Endodermal cell (in vitro differentiated cells): ENCODE measurements at regions not wholly inside any gene's neighbourhood (a gene's known extent, or its start where the extent isn't known, plus 50 kb on each side); places are given as distances from the start of the nearest gene placed in this dataset.

Experiments
- DNase-seq: peaks from one replicate; pipeline ENCODE4 v3.0.0-alpha.2; 2017
- H3K27ac ChIP-seq: 2 replicates; pipeline ENCODE4 v1.5.1; 2013; ENCODE audit warnings: mild to moderate bottlenecking, low read depth, low read length, moderate library complexity
- H3K27me3 ChIP-seq: 2 replicates; pipeline ENCODE4 v1.6.1; 2013; ENCODE audit warnings: mild to moderate bottlenecking, low read length, moderate library complexity; ENCODE audit not compliant: insufficient read depth, control insufficient read depth, poor library complexity, severe bottlenecking
- H3K36me3 ChIP-seq: 2 replicates; pipeline ENCODE4 v1.7.0; 2013; ENCODE audit warnings: mild to moderate bottlenecking, low read length, moderate library complexity; ENCODE audit not compliant: control insufficient read depth, insufficient read depth
- H3K4me1 ChIP-seq: one replicate; pipeline ENCODE4 v1.7.0; 2013; ENCODE audit warnings: low read length; ENCODE audit not compliant: control insufficient read depth, insufficient read depth
- H3K4me3 ChIP-seq: 2 replicates; pipeline ENCODE4 v1.5.1; 2013; ENCODE audit warnings: mild to moderate bottlenecking, low read length, moderate library complexity
- H3K9ac ChIP-seq: 2 replicates; pipeline ENCODE4 v1.6.1; 2013; ENCODE audit warnings: mild to moderate bottlenecking, low read length, moderate library complexity; ENCODE audit not compliant: poor library complexity, severe bottlenecking; ENCODE audit errors: extremely low read depth
- H3K9me3 ChIP-seq: 2 replicates; pipeline ENCODE4 v1.6.1; 2013; ENCODE audit warnings: mild to moderate bottlenecking, low read length, moderate library complexity; ENCODE audit not compliant: control insufficient read depth
- H3K27ac Mint-ChIP-seq: 2 replicates; pipeline ENCODE4 v1.8.0; 2020; ENCODE audit warnings: mixed read lengths
- H3K27me3 Mint-ChIP-seq: 2 replicates; pipeline ENCODE4 v1.8.0; 2021; ENCODE audit warnings: mild to moderate bottlenecking, mixed read lengths; ENCODE audit not compliant: insufficient read depth
- H3K36me3 Mint-ChIP-seq: 2 replicates; pipeline ENCODE4 v1.8.0; 2020; ENCODE audit warnings: low read depth, mixed read lengths
- H3K4me1 Mint-ChIP-seq: 2 replicates; pipeline ENCODE4 v1.8.0; 2020; ENCODE audit warnings: mixed read lengths
- H3K4me3 Mint-ChIP-seq: 2 replicates; pipeline ENCODE4 v1.8.0; 2020; ENCODE audit warnings: mild to moderate bottlenecking, moderate library complexity, mixed read lengths
- H3K9me3 Mint-ChIP-seq: 2 replicates; pipeline ENCODE4 v1.8.0; 2020; ENCODE audit warnings: mild to moderate bottlenecking, mixed read lengths
- CTCF ChIP-seq: fragments of 200-600 bp; sonication (generic); conservative IDR thresholded peaks from 2 replicates; pipeline ENCODE4 v1.5.0; 2021; ENCODE audit warnings: antibody characterized with exemption, mild to moderate bottlenecking
- WGBS, 2 experiments: methylation state at CpG; one replicate each; pipeline versions ENCODE4 v1.1.5 to v1.1.7; 2013; ENCODE audit warnings: missing lambda C conversion rate in 2 of 2, mixed read lengths in 1 of 2; ENCODE audit not compliant: insufficient coverage in 1 of 2, insufficient read length in 1 of 2; 5-methylcytosine and 5-hydroxymethylcytosine counted together

GRCh38 chr11:91906871-91907624 lies 317.6 kb upstream of the FAT3 start:
- Histone ChIP-seq H3K4me1 (peaks cover 3% of the 10 kb centered on the region), H3K9me3 (peaks cover 4% of the 10 kb centered on the region), H3K27me3 (no peaks in the 10 kb centered on the region), H3K4me3 (no peak overlapping the region), H3K9ac (no peak overlapping the region), H3K27ac (no peak overlapping the region), H3K36me3 (no peaks in the 10 kb centered on the region)
- Mint-ChIP-seq H3K27me3 (peaks cover 6% of the 10 kb centered on the region), H3K4me3 (no peak overlapping the region), H3K4me1 (peaks cover 5% of the 10 kb centered on the region), H3K36me3 (no peaks in the 10 kb centered on the region), H3K27ac (no peak overlapping the region), H3K9me3 (no peaks in the 10 kb centered on the region)
- no peak for DNase-seq
- WGBS, 2 experiments: 87 to 93% methylated on average over 3 to 8 of the region's 9 CpGs
- TF ChIP-seq CTCF: no peak

GRCh38 chr11:91904792-91905785 lies 319.5 kb upstream of the FAT3 start:
- Mint-ChIP-seq H3K4me3 (no peak overlapping the region), H3K9me3 (no peaks in the 10 kb centered on the region), H3K27me3 (peaks cover 2% of the 10 kb centered on the region), H3K36me3 (no peaks in the 10 kb centered on the region), H3K27ac (no peak overlapping the region), H3K4me1 (peaks cover 4% of the 10 kb centered on the region)
- Histone ChIP-seq H3K36me3 (no peaks in the 10 kb centered on the region), H3K9ac (no peak overlapping the region), H3K4me3 (no peak overlapping the region), H3K4me1 (no peaks in the 10 kb centered on the region), H3K9me3 (peaks cover 4% of the 10 kb centered on the region), H3K27me3 (no peaks in the 10 kb centered on the region), H3K27ac (no peak overlapping the region)
- no peak for TF ChIP-seq CTCF
- no peak for DNase-seq
- 90 to 100% methylated on average over 1 to 7 of the region's 7 CpGs for WGBS, 2 experiments

GRCh38 chr11:91902312-91902711 lies 322.3 kb upstream of the FAT3 start:
- H3K27ac Mint-ChIP-seq: no peak overlapping the region
- peaks cover 4% of the 10 kb centered on the region for H3K4me1 Mint-ChIP-seq
- H3K36me3 ChIP-seq: no peaks in the 10 kb centered on the region
- H3K27me3 Mint-ChIP-seq: peaks cover 2% of the 10 kb centered on the region
- no peaks in the 10 kb centered on the region for H3K27me3 ChIP-seq
- H3K27ac ChIP-seq: no peak overlapping the region
- 97% methylated on average over 1 of the region's 1 CpG; no CpG with 5 or more reads in 1 of the 2 experiments for WGBS, 2 experiments
- no peak for DNase-seq
- H3K9me3 Mint-ChIP-seq: no peaks in the 10 kb centered on the region
- H3K4me3 Mint-ChIP-seq: no peak overlapping the region
- H3K9me3 ChIP-seq: peaks cover 4% of the 10 kb centered on the region
- no peak overlapping the region for H3K4me3 ChIP-seq
- H3K4me1 ChIP-seq: no peaks in the 10 kb centered on the region
- no peak overlapping the region for H3K9ac ChIP-seq
- no peak for TF ChIP-seq CTCF
- H3K36me3 Mint-ChIP-seq: no peaks in the 10 kb centered on the region
